ENCODE measurements at regions not wholly inside any gene's neighbourhood (a gene's known extent, or its start where the extent isn't known, plus 50 kb on each side); places are given as distances from the start of the nearest gene placed in this dataset.

GRCh38 chr7:125670926-125671572 is 741.4 kb upstream of the POT1 start:
- TF ChIP-seq RAD21 (IDR thresholded peaks at IDR 0.05; ENCODE audit: low read depth) (peak; percentile 72), TAF1 (IDR thresholded peaks at IDR 0.05; ENCODE audit: low read depth) (no peak)

DNA sequence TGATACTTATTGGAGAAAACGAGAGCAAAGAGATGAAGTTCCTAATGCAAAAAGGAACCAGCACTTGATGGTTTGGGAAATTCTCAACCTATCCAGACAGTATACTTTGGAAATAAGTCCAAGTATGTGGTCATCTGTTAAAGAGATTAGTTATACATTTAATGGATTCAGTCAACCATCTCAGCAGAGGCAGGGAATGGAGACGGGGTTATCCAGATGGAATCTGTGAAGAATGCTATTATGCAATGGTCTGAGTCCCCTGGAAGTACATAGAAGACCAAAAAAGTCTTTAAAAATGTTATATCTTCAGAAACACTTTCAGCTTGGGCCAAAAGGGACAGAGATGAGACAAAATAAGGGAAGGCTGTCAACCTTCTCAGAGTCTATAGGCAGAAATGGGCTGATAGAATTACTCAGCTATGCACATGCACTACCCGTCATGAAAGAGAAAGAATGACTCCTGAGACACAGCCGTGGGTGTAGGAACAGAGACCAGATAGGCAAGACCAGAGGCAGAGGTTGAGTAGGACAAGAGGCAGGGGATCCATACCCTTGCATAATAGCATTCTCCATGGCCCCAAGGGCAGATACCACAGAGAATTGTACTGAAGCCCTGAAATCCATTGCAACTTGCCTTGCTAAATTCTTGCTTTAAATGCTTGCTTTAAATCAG is 738.8 kb upstream of the POT1 start:
- TF ChIP-seq RAD21 (IDR thresholded peaks at IDR 0.05; ENCODE audit: low read depth) (no peak), ZBTB7A (IDR thresholded peaks at IDR 0.05; ENCODE audit: low read depth) (no peak), EGR1 (IDR thresholded peaks at IDR 0.05) (no peak), CREB1 (IDR thresholded peaks at IDR 0.05; ENCODE audit: low read depth) (no peak), CEBPB (IDR thresholded peaks at IDR 0.05) (no peak)
- TF ChIP-seq, protein P1, sequence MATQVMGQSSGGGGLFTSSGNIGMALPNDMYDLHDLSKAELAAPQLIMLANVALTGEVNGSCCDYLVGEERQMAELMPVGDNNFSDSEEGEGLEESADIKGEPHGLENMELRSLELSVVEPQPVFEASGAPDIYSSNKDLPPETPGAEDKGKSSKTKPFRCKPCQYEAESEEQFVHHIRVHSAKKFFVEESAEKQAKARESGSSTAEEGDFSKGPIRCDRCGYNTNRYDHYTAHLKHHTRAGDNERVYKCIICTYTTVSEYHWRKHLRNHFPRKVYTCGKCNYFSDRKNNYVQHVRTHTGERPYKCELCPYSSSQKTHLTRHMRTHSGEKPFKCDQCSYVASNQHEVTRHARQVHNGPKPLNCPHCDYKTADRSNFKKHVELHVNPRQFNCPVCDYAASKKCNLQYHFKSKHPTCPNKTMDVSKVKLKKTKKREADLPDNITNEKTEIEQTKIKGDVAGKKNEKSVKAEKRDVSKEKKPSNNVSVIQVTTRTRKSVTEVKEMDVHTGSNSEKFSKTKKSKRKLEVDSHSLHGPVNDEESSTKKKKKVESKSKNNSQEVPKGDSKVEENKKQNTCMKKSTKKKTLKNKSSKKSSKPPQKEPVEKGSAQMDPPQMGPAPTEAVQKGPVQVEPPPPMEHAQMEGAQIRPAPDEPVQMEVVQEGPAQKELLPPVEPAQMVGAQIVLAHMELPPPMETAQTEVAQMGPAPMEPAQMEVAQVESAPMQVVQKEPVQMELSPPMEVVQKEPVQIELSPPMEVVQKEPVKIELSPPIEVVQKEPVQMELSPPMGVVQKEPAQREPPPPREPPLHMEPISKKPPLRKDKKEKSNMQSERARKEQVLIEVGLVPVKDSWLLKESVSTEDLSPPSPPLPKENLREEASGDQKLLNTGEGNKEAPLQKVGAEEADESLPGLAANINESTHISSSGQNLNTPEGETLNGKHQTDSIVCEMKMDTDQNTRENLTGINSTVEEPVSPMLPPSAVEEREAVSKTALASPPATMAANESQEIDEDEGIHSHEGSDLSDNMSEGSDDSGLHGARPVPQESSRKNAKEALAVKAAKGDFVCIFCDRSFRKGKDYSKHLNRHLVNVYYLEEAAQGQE (IDR thresholded peaks at IDR 0.05; ENCODE audit: low read depth): no peak
- TF ChIP-seq, protein P2, sequence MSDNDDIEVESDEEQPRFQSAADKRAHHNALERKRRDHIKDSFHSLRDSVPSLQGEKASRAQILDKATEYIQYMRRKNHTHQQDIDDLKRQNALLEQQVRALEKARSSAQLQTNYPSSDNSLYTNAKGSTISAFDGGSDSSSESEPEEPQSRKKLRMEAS (IDR thresholded peaks at IDR 0.05): no peak

DNA sequence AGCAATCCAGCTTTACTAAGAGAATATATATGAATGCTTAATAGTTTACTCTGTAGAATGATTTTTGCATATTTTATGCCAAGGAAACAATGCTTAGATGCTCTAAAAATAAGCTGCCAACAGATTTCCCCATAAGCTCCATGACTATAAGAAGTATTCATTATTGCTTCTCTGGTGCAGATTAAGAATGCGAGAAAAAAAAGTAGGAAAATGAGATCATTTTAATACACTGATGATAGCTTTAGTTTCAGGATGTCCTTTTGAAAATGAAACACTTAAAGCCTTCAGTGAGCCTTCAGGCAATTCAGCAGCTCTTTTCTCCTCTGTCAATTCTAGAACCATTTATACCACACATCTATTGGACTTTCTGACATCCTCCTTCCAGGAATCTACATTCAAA is 735.0 kb upstream of the POT1 start:
- TF ChIP-seq FOXM1 (IDR thresholded peaks at IDR 0.05; ENCODE audit: borderline replicate concordance, low read depth) (no peak), CREB1 (IDR thresholded peaks at IDR 0.05; ENCODE audit: low read depth) (no peak), USF1 (IDR thresholded peaks at IDR 0.05) (no peak), EGR1 (IDR thresholded peaks at IDR 0.05) (no peak), ZBTB7A (IDR thresholded peaks at IDR 0.05; ENCODE audit: low read depth) (no peak)

DNA sequence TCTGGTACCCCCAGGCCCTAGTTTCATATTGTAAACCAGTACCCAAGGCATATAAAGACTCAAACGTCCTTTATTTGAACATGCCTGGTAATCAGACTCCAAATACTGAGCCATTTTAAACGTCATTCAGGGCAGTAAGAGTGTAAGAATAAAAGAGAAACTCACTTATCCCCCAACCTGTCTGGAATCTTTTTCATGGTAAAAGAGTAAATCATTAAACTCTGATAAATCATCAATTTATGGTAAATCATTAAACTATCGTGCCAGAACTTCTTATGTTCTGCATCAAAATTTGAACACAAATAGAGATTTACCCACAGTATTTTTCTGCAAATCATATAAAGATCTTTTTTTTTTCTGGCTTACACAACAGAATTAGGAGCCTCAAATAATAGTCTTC is 734.3 kb upstream of the POT1 start:
- no peak for TF ChIP-seq ZBTB7A (IDR thresholded peaks at IDR 0.05; ENCODE audit: low read depth)
- TF ChIP-seq FOXM1 (IDR thresholded peaks at IDR 0.05; ENCODE audit: borderline replicate concordance, low read depth): no peak
- no peak for TF ChIP-seq EGR1 (IDR thresholded peaks at IDR 0.05)
- TF ChIP-seq TEAD4 (IDR thresholded peaks at IDR 0.05): no peak
- TF ChIP-seq, protein P2 (IDR thresholded peaks at IDR 0.05): no peak
- no peak for TF ChIP-seq EP300 (IDR thresholded peaks at IDR 0.05; ENCODE audit: borderline replicate concordance)
- TF ChIP-seq CREB1 (IDR thresholded peaks at IDR 0.05; ENCODE audit: low read depth): no peak
- TF ChIP-seq USF1 (IDR thresholded peaks at IDR 0.05): no peak
- TF ChIP-seq TCF12 (IDR thresholded peaks at IDR 0.05; ENCODE audit: low read depth): no peak

DNA sequence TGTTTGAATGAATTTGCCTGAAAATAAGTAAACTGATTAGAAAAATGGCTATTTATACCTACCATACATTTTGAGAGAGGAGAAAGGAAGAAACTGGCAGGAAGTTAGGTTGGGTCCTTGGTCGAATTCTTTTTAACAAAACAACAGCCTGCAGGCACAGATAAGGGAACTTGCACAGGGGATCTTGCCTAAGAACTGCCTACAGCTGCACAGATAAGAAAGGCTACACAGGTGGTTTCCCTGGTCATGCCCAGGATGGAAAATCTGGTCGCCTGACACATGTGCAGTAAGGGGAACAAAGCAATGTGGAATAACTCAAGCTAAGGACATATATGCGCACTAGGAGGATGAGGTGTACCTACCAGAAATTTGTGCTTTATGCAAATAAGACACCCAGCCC is 732.1 kb upstream of the POT1 start:
- TF ChIP-seq TEAD4 (IDR thresholded peaks at IDR 0.05): no peak
- TF ChIP-seq TCF12 (IDR thresholded peaks at IDR 0.05; ENCODE audit: low read depth): no peak
- TF ChIP-seq EP300 (IDR thresholded peaks at IDR 0.05; ENCODE audit: borderline replicate concordance): no peak
- no peak for TF ChIP-seq CREB1 (IDR thresholded peaks at IDR 0.05; ENCODE audit: low read depth)
- TF ChIP-seq, protein P2 (IDR thresholded peaks at IDR 0.05): no peak
- TF ChIP-seq EGR1 (IDR thresholded peaks at IDR 0.05): no peak
- TF ChIP-seq, protein P1 (IDR thresholded peaks at IDR 0.05; ENCODE audit: low read depth): no peak
- no peak for TF ChIP-seq TAF1 (IDR thresholded peaks at IDR 0.05; ENCODE audit: low read depth)
- no peak for TF ChIP-seq CEBPB (IDR thresholded peaks at IDR 0.05)
- no peak for TF ChIP-seq FOXM1 (IDR thresholded peaks at IDR 0.05; ENCODE audit: borderline replicate concordance, low read depth)
- no peak for TF ChIP-seq YY1 (IDR thresholded peaks at IDR 0.05; ENCODE audit: low read depth)

DNA sequence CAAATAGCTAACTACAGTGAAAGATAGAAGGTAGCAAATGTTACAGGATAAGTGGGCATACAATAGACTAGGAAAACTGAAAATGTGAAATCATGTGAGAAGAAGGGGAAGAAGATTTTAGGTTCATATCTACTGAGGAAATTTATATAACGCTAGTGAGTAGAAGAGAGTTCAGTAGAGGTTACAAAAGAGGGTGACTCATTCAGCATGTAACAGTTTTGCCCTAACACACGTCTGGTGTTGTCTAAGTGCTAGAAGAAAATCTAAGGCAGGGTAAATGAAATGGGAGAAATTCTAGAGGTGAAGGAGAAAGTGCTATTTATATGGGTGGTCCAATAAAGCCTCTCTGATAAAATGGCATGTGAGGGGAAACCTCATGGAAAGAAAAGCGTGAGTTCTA is 731.4 kb upstream of the POT1 start:
- TF ChIP-seq EP300 (IDR thresholded peaks at IDR 0.05; ENCODE audit: borderline replicate concordance): no peak
- TF ChIP-seq, protein P2 (IDR thresholded peaks at IDR 0.05): no peak
- no peak for TF ChIP-seq TCF12 (IDR thresholded peaks at IDR 0.05; ENCODE audit: low read depth)
- no peak for TF ChIP-seq ZBTB7A (IDR thresholded peaks at IDR 0.05; ENCODE audit: low read depth)
- TF ChIP-seq, protein P1 (IDR thresholded peaks at IDR 0.05; ENCODE audit: low read depth): no peak
- no peak for TF ChIP-seq NFIC (IDR thresholded peaks at IDR 0.05)
- TF ChIP-seq CREB1 (IDR thresholded peaks at IDR 0.05; ENCODE audit: low read depth): no peak
- TF ChIP-seq FOXM1 (IDR thresholded peaks at IDR 0.05; ENCODE audit: borderline replicate concordance, low read depth): no peak
- no peak for TF ChIP-seq CEBPB (IDR thresholded peaks at IDR 0.05)
- TF ChIP-seq YY1 (IDR thresholded peaks at IDR 0.05; ENCODE audit: low read depth): no peak
- no peak for TF ChIP-seq TAF1 (IDR thresholded peaks at IDR 0.05; ENCODE audit: low read depth)
- no peak for TF ChIP-seq EGR1 (IDR thresholded peaks at IDR 0.05)

All from Ishikawa (cell line).